IMR-90 (cell line): ENCODE measurements at regions not wholly inside any gene's neighbourhood (a gene's known extent, or its start where the extent isn't known, plus 50 kb on each side); places are given as distances from the start of the nearest gene placed in this dataset.

Source experiments
- ATAC-seq: fragments of 200-7000 bp; cut with Tn5 transposase; 2 replicates; pipeline ENCODE4 v1.9.1; 2020; ENCODE audit warnings: low read depth, mild to moderate bottlenecking, moderate library complexity
- BruUV-seq: library from RNA; stranded (reverse); fragments of 400-500 nt; replicated peaks from 2 replicates; lab custom pipeline; 2021; lab: Mats Ljungman, UMichigan
- CTCF ChIA-PET: fragments of 300-600 bp; formaldehyde crosslinking; extraction: SDS; loops from one replicate; lab custom pipeline; 2021; ENCODE audit warnings: antibody characterized with exemption; lab: Yijun Ruan, JAX
- POLR2A ChIA-PET: fragments of 300-600 bp; sonication (Branson Sonifier 250); formaldehyde crosslinking; loops from one replicate; lab custom pipeline; 2022; ENCODE audit warnings: antibody characterized with exemption; ENCODE audit not compliant: unreplicated experiment; lab: Charles Lee
- DNase-seq: peaks from one replicate; pipeline ENCODE4 v3.0.0; 2013
- H2AFZ ChIP-seq: replicated peaks from 2 replicates; pipeline ENCODE3; 2013; ENCODE audit warnings: low read length, mild to moderate bottlenecking; ENCODE audit not compliant: poor library complexity
- H2AK5ac ChIP-seq: 2 replicates; pipeline ENCODE4 v1.6.1; 2013; ENCODE audit warnings: low read depth, low read length, inconsistent platforms
- H2AK9ac ChIP-seq: replicated peaks from 2 replicates; pipeline ENCODE3; 2013; ENCODE audit warnings: mild to moderate bottlenecking, low read depth, low read length, moderate library complexity; ENCODE audit not compliant: poor library complexity
- H2BK120ac ChIP-seq: 2 replicates; pipeline ENCODE4 v1.6.1; 2013; ENCODE audit warnings: low read depth, low read length, inconsistent platforms
- H2BK15ac ChIP-seq: 3 replicates; pipeline ENCODE4 v1.6.1; 2013; ENCODE audit warnings: low read depth, low read length, inconsistent platforms
- H2BK20ac ChIP-seq: 2 replicates; pipeline ENCODE4 v1.6.1; 2013; ENCODE audit warnings: low read depth, mild to moderate bottlenecking, inconsistent platforms, low read length, moderate library complexity
- H2BK5ac ChIP-seq: 2 replicates; pipeline ENCODE4 v1.6.1; 2013; ENCODE audit warnings: mild to moderate bottlenecking, low read depth, low read length, inconsistent platforms; ENCODE audit not compliant: poor library complexity, severe bottlenecking
- H3K14ac ChIP-seq: replicated peaks from 2 replicates; pipeline ENCODE4 v1.6.1; 2013; ENCODE audit warnings: low read depth, low read length, inconsistent platforms
- H3K18ac ChIP-seq: 2 replicates; pipeline ENCODE4 v1.6.1; 2013; ENCODE audit warnings: low read depth, low read length, control low read depth
- H3K23ac ChIP-seq: 2 replicates; pipeline ENCODE4 v1.6.1; 2013; ENCODE audit warnings: low read depth, low read length, inconsistent platforms
- H3K27ac ChIP-seq: 2 replicates; pipeline ENCODE4 v1.5.1; 2013; ENCODE audit warnings: mild to moderate bottlenecking, control low read depth, low read length; ENCODE audit not compliant: insufficient read depth
- H3K27me3 ChIP-seq: 2 replicates; pipeline ENCODE4 v1.6.1; 2013; ENCODE audit warnings: low read length; ENCODE audit not compliant: control insufficient read depth, insufficient read depth
- H3K36me3 ChIP-seq: 2 replicates; pipeline ENCODE4 v1.6.1; 2013; ENCODE audit warnings: low read length, mixed read lengths; ENCODE audit not compliant: control insufficient read depth, insufficient read depth
- H3K4ac ChIP-seq: 2 replicates; pipeline ENCODE4 v1.6.1; 2013; ENCODE audit warnings: low read depth, low read length, inconsistent platforms
- H3K4me1 ChIP-seq: 2 replicates; pipeline ENCODE4 v1.6.1; 2013; ENCODE audit warnings: low read length, mixed read lengths; ENCODE audit not compliant: control insufficient read depth, insufficient read depth
- H3K4me2 ChIP-seq: 2 replicates; pipeline ENCODE4 v1.6.1; 2013; ENCODE audit warnings: low read depth, mild to moderate bottlenecking, control low read depth, low read length, moderate library complexity
- H3K4me3 ChIP-seq: 2 replicates; pipeline ENCODE4 v1.5.1; 2013; ENCODE audit warnings: low read depth, mild to moderate bottlenecking, control low read depth, low read length, moderate library complexity; ENCODE audit not compliant: insufficient read depth
- H3K56ac ChIP-seq: 2 replicates; pipeline ENCODE4 v1.6.1; 2013; ENCODE audit warnings: low read length, inconsistent platforms; ENCODE audit not compliant: insufficient read depth; ENCODE audit errors: extremely low read depth
- H3K79me1 ChIP-seq, 2 experiments: 2 replicates each; pipeline ENCODE4 v1.6.1; 2013; ENCODE audit warnings: low read length in 2 of 2, inconsistent platforms in 1 of 2, low read depth in 1 of 2
- H3K9ac ChIP-seq: 2 replicates; pipeline ENCODE4 v1.6.1; 2013; ENCODE audit warnings: low read depth, low read length, control low read depth
- H3K9me1 ChIP-seq: 2 replicates; pipeline ENCODE4 v1.6.1; 2013; ENCODE audit warnings: low read length, inconsistent platforms; ENCODE audit not compliant: insufficient read depth
- H3K9me3 ChIP-seq: 2 replicates; pipeline ENCODE4 v1.6.1; 2013; ENCODE audit warnings: low read length; ENCODE audit not compliant: control insufficient read depth, insufficient read depth
- H4K20me1 ChIP-seq: 2 replicates; pipeline ENCODE4 v1.6.1; 2013; ENCODE audit warnings: low read length, inconsistent platforms; ENCODE audit not compliant: insufficient read depth
- H4K5ac ChIP-seq: 2 replicates; pipeline ENCODE4 v1.6.1; 2013; ENCODE audit warnings: mild to moderate bottlenecking, low read depth, low read length, control low read depth
- H4K8ac ChIP-seq, 2 experiments: 2 replicates each; pipeline ENCODE4 v1.6.1; 2013; ENCODE audit warnings: low read depth in 2 of 2, low read length in 2 of 2, control low read depth in 1 of 2, inconsistent platforms in 1 of 2
- H4K91ac ChIP-seq: 2 replicates; pipeline ENCODE4 v1.6.1; 2013; ENCODE audit warnings: low read depth, low read length, inconsistent platforms; ENCODE audit not compliant: insufficient read depth
- FOS ChIP-seq: fragments of 150-350 bp; IDR thresholded peaks from 2 replicates; pipeline ENCODE4 v1.6.1; 2016; ENCODE audit warnings: low read depth, low read length
- POLR2A ChIP-seq: IDR thresholded peaks from 2 replicates; pipeline ENCODE4 v1.6.1; 2012; ENCODE audit warnings: mild to moderate bottlenecking, low read depth, low read length
- RAD21 ChIP-seq: IDR thresholded peaks from 2 replicates; pipeline ENCODE4 v1.6.1; 2012; ENCODE audit warnings: low read length, improper control_type of control experiment
- WGBS, 2 experiments: methylation state at CpG; one replicate each; pipeline versions ENCODE4 v1.1.5 to v1.1.7; 2013; ENCODE audit warnings: missing lambda C conversion rate in 2 of 2; ENCODE audit not compliant: insufficient read length in 1 of 2; ENCODE audit errors: extremely low coverage in 2 of 2; 5-methylcytosine and 5-hydroxymethylcytosine counted together
- dilution Hi-C: fragments of 300-500 bp; cut with HindIII; formaldehyde crosslinking; loops from one replicate; pipeline ENCODE4 v1.14.3; 2018; ENCODE audit warnings: low sequenced_read_pairs; ENCODE audit not compliant: unreplicated experiment
- in situ Hi-C: fragments of 300-500 bp; cut with MboI; formaldehyde crosslinking; loops from 3 replicates; pipeline ENCODE4 v1.14.3; 2019; ENCODE audit warnings: low sequenced_read_pairs, inconsistent platforms, mixed read lengths
- intact Hi-C: fragments of 100-400 bp; cut with micrococcal nuclease; formaldehyde crosslinking; loops from 2 replicates; pipeline ENCODE4 v1.10.0; 2022

DNA sequence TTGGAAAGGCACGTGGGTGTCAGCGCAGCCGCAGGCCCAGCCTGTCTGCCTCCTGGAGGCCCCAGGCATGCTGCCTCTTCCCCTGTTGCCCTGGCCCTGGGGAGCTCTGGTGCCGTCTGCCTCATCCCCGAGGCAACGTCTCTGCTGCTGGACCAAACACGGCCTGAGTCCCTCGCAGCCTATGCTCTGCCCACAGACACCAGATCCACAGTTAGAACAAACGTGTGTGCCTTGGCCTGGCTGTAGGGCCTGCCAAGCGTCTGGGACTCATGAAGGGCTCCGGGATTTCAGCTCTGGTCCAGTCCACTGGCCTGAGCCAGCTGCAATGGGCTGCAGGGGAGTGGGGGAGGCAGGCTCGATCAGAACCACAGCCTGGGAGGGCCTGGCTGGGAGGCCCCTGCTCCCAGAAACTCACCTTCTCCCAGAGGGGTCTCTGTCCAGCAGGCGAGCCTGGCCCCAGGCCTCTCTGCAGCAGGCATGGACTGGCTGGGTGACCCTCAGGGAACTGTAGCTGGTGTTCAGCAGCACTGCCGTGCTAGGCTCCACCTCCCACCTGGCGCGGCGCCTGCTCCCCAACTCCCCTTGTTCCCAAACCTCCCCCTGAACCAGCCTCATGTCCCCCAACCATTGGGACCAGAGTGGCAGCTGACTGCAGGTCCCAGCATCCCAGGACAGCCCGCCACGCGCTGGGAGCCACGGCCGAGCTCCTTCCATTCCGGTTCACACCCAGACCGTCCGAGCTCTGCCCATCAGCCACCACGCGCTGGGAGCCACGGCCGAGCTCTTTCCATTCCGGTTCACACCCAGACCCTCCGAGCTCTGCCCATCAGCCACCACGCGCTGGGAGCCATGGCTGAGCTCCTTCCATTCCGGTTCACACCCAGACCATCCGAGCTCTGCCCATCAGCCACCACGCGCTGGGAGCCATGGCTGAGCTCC, 197.0 kb downstream of the DLL1 start:
- Histone ChIP-seq H3K56ac (no peak overlapping the region), H2AFZ (no peak overlapping the region), H3K4ac (no peak overlapping the region), H4K20me1 (no peaks in the 10 kb centered on the region), H2AK5ac (no peak overlapping the region), H4K5ac (no peak overlapping the region), H4K8ac (no peak overlapping the region), H4K91ac (no peak overlapping the region), H3K4me3 (no peak overlapping the region), H3K27me3 (no peaks in the 10 kb centered on the region), H3K23ac (no peak overlapping the region), H2BK5ac (no peak overlapping the region), H3K9me3 (peaks cover 72% of the 10 kb centered on the region), H3K4me1 (no peaks in the 10 kb centered on the region), H3K9ac (no peak overlapping the region), H3K4me2 (no peak overlapping the region), H3K14ac (no peak overlapping the region), H2BK120ac (no peak overlapping the region), H2BK20ac (no peak overlapping the region), H3K9me1 (no peaks in the 10 kb centered on the region), H3K79me1 (no peaks in the 10 kb centered on the region), H3K36me3 (no peaks in the 10 kb centered on the region), H2BK15ac (no peak overlapping the region), H2AK9ac (no peak overlapping the region), H3K27ac (no peak overlapping the region), H3K18ac (no peak overlapping the region)
- BruUV-seq: no TSS peak
- ATAC-seq: no peak
- no peak for DNase-seq
- WGBS, 2 experiments: 82% methylated on average over 22 of the region's 37 CpGs; no CpG with 5 or more reads in 1 of the 2 experiments
- dilution Hi-C loops (no loop called here), intact Hi-C loops (no loop called here), in situ Hi-C loops (no loop called here)
- TF ChIP-seq RAD21 (no peak), FOS (no peak), POLR2A (no peak)
- ChIA-PET POLR2A (no interaction called here), CTCF (no interaction called here)
